HG02884 (cell line): ENCODE measurements at regions not wholly inside any gene's neighbourhood (a gene's known extent, or its start where the extent isn't known, plus 50 kb on each side); places are given as distances from the start of the nearest gene placed in this dataset.

Source experiments
- ATAC-seq: cut with Tn5 transposase; IDR thresholded peaks from one replicate; pipeline ENCODE4 v1.9.1; 2021; ENCODE audit warnings: mild to moderate bottlenecking, moderate library complexity; ENCODE audit not compliant: unreplicated experiment

GRCh38 chr10:81008726-81009125 lies 471.0 kb downstream of the SH2D4B start:
- no peak for ATAC-seq

- ATAC-seq = no peak
Observed at GRCh38 chr10:81009296-81009695, 471.6 kb downstream of the SH2D4B start.

GRCh38 chr10:81013771-81014170 lies 476.1 kb downstream of the SH2D4B start:
- no peak for ATAC-seq

- peak; percentile 83 for ATAC-seq
Observed at GRCh38 chr10:81019029-81019890, 481.6 kb downstream of the SH2D4B start.

- no peak for ATAC-seq
Observed at GRCh38 chr10:81021428-81022129, 483.9 kb downstream of the SH2D4B start.

- no peak for ATAC-seq
Observed at GRCh38 chr10:81026591-81026990, 488.9 kb downstream of the SH2D4B start.

- ATAC-seq = no peak
Observed at GRCh38 chr10:81027223-81027622, 489.5 kb downstream of the SH2D4B start.

GRCh38 chr10:81027706-81028105 lies 490.0 kb downstream of the SH2D4B start:
- ATAC-seq = no peak

GRCh38 chr10:81031774-81032173 lies 494.1 kb downstream of the SH2D4B start:
- peak; percentile 64 for ATAC-seq

GRCh38 chr10:81034383-81034782 lies 496.7 kb downstream of the SH2D4B start:
- ATAC-seq = no peak

GRCh38 chr10:81036257-81036656 lies 498.6 kb downstream of the SH2D4B start:
- peak; percentile 85 for ATAC-seq

GRCh38 chr10:81040031-81040430 lies 502.3 kb downstream of the SH2D4B start:
- ATAC-seq = no peak

- no peak for ATAC-seq
Observed at GRCh38 chr10:81040940-81041339, 503.2 kb downstream of the SH2D4B start.

- ATAC-seq = no peak
Observed at GRCh38 chr10:81042647-81043046, 504.9 kb downstream of the SH2D4B start.

GRCh38 chr10:81065474-81065873 lies 527.8 kb downstream of the SH2D4B start:
- no peak for ATAC-seq

GRCh38 chr10:81068460-81068859 lies 530.8 kb downstream of the SH2D4B start:
- no peak for ATAC-seq

GRCh38 chr10:81071087-81071796 lies 533.5 kb downstream of the SH2D4B start:
- ATAC-seq = no peak

GRCh38 chr10:81073155-81073554 lies 535.5 kb downstream of the SH2D4B start:
- ATAC-seq = no peak

- ATAC-seq = no peak
Observed at GRCh38 chr10:81081887-81082620, 544.4 kb downstream of the SH2D4B start.

GRCh38 chr10:81082621-81083376 lies 545.1 kb downstream of the SH2D4B start:
- no peak for ATAC-seq
